ENCODE measurements at regions not wholly inside any gene's neighbourhood (a gene's known extent, or its start where the extent isn't known, plus 50 kb on each side); places are given as distances from the start of the nearest gene placed in this dataset.

- Mint-ChIP-seq H3K27ac (no peak overlapping the region), H3K4me3 (no peak overlapping the region), H3K9me3 (no peaks in the 10 kb centered on the region), H3K36me3 (ENCODE audit: low read depth) (no peaks in the 10 kb centered on the region), H3K27me3 (ENCODE audit: insufficient read depth) (peaks cover 47% of the 10 kb centered on the region), H3K4me1 (ENCODE audit: low read depth) (peaks cover 9% of the 10 kb centered on the region)
- DNase-seq, result no peak
- TF ChIP-seq, protein P1, sequence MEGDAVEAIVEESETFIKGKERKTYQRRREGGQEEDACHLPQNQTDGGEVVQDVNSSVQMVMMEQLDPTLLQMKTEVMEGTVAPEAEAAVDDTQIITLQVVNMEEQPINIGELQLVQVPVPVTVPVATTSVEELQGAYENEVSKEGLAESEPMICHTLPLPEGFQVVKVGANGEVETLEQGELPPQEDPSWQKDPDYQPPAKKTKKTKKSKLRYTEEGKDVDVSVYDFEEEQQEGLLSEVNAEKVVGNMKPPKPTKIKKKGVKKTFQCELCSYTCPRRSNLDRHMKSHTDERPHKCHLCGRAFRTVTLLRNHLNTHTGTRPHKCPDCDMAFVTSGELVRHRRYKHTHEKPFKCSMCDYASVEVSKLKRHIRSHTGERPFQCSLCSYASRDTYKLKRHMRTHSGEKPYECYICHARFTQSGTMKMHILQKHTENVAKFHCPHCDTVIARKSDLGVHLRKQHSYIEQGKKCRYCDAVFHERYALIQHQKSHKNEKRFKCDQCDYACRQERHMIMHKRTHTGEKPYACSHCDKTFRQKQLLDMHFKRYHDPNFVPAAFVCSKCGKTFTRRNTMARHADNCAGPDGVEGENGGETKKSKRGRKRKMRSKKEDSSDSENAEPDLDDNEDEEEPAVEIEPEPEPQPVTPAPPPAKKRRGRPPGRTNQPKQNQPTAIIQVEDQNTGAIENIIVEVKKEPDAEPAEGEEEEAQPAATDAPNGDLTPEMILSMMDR (IDR thresholded peaks at IDR 0.05), result no peak
These were observed 90.3 kb upstream of the ARAP3 start for GRCh38 chr5:141772281-141772680.

DNA sequence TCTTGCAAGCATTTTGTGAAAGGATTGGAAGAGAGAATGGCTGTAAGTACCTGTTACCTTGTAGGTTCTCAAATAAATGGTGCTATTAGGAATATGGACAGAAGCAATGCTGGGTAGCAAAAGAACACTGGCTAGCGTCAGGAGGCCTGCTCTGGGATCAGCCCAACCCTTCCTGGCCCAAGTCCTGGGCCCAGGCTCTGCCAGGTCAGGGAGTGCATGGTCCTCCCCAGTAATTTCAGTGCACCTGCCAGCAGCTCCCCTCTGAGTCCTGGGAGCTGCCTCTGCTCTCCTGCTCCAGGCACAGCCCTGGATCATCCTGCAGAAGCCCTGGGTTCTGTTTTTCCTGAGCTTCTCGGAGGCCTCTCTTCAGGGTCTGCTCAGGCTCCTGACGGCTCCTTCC is 89.5 kb upstream of the ARAP3 start:
- no peaks in the 10 kb centered on the region for H3K9me3 Mint-ChIP-seq
- no peak overlapping the region for H3K27ac Mint-ChIP-seq
- H3K4me3 Mint-ChIP-seq, result no peak overlapping the region
- H3K36me3 Mint-ChIP-seq (ENCODE audit: low read depth), result no peaks in the 10 kb centered on the region
- TF ChIP-seq, protein P1 (IDR thresholded peaks at IDR 0.05), result no peak
- peaks cover 9% of the 10 kb centered on the region for H3K4me1 Mint-ChIP-seq (ENCODE audit: low read depth)
- no peak for DNase-seq
- H3K27me3 Mint-ChIP-seq (ENCODE audit: insufficient read depth), result peaks cover 40% of the 10 kb centered on the region

DNA sequence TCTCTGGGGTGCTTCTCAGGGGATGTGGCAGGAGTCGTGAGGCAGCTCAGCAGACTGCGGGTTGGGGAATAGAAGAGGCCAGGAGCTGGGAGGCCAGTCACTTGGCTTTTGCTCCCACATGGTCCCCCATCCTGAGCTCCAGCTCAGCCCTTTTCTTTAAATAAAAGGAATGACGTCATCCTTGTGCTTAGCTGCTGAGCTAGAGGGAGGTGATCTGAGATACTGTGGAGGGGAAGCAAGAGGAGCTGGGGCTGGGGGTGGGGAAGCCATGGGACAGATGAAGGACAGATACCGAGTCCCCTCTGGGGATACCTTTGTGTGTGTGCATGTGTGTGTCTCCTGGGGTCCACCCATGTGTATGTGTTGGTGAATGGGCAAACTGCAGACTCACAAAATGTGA is 89.0 kb upstream of the ARAP3 start:
- Mint-ChIP-seq H3K27ac (no peak overlapping the region), H3K27me3 (ENCODE audit: insufficient read depth) (peaks cover 39% of the 10 kb centered on the region), H3K9me3 (no peaks in the 10 kb centered on the region), H3K36me3 (ENCODE audit: low read depth) (no peaks in the 10 kb centered on the region), H3K4me3 (no peak overlapping the region), H3K4me1 (ENCODE audit: low read depth) (peaks cover 9% of the 10 kb centered on the region)
- DNase-seq, result no peak
- TF ChIP-seq, protein P1 (IDR thresholded peaks at IDR 0.05), result no peak

GRCh38 chr5:141769671-141770070 is 87.6 kb upstream of the ARAP3 start:
- H3K27ac Mint-ChIP-seq, result no peak overlapping the region

DNA sequence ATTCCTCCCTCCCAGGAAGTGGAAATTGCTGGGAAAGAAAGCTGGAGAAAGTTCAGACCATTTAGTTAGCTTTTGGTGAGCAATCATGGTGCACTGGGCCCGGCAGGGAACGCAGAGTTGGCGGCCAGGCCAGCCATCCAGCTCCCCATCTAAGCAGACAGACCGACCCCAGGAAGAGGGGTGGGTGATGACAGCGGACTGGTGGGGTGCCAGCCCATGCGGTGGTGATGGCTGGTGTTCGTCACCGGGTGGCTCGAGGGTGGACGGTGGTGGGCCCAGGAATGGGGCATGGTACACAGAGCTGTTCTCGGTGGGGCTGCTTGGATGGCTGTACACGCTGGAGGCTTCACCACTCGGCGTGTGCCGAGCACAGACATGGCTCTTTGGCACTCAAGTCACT is 85.6 kb upstream of the ARAP3 start:
- peaks cover 43% of the 10 kb centered on the region for H3K27me3 Mint-ChIP-seq (ENCODE audit: insufficient read depth)
- H3K27ac Mint-ChIP-seq, result no peak overlapping the region
- no peak overlapping the region for H3K4me3 Mint-ChIP-seq
- TF ChIP-seq, protein P1 (IDR thresholded peaks at IDR 0.05), result no peak
- DNase-seq, result no peak
- peaks cover 9% of the 10 kb centered on the region for H3K4me1 Mint-ChIP-seq (ENCODE audit: low read depth)
- H3K36me3 Mint-ChIP-seq (ENCODE audit: low read depth), result no peaks in the 10 kb centered on the region
- no peaks in the 10 kb centered on the region for H3K9me3 Mint-ChIP-seq

More at GRCh38 chr5:141769671-141770070, 87.6 kb upstream of the ARAP3 start:
- TF ChIP-seq, protein P1 (IDR thresholded peaks at IDR 0.05), result no peak
- Mint-ChIP-seq H3K4me1 (ENCODE audit: low read depth) (peaks cover 9% of the 10 kb centered on the region), H3K4me3 (no peak overlapping the region), H3K27me3 (ENCODE audit: insufficient read depth) (peaks cover 35% of the 10 kb centered on the region), H3K36me3 (ENCODE audit: low read depth) (no peaks in the 10 kb centered on the region), H3K9me3 (no peaks in the 10 kb centered on the region)
- no peak for DNase-seq

Measured in HFFc6 (cell line).